EH (cell line): ENCODE measurements at regions not wholly inside any gene's neighbourhood (a gene's known extent, or its start where the extent isn't known, plus 50 kb on each side); places are given as distances from the start of the nearest gene placed in this dataset.
A peak's percentile ranks its signal among the peaks of the same experiment; 100 is the strongest.
"Not testable (repeated sequence)": the region's sequence is repeated elsewhere in the genome, so short reads cannot be mapped to it uniquely, and the experiment has no call there.

Experiments
- DNase-seq: peaks from one replicate; pipeline ENCODE4 v3.0.0-alpha.2; 2015; ENCODE audit warnings: low read depth

DNA sequence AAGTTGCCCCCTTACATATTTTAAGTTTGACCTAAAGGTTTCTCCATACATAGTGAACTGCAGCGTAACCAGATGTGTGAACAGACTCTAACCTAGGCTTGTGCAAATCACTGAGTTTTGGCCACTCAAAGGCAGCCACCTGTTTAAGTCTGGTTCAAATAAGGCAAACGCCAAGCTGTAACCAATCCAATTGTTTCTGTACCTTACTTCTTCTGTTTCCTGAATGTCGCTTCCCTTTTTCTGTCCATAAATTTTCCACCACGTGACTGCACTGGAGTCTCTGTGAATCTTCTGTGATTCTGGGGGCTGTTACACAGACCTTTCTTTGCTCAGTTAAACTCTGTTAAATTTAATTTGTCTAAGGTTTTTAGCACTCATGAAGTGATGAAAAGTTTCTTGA is 618.8 kb downstream of the GLUD2 start:
- no peak for DNase-seq

DNA sequence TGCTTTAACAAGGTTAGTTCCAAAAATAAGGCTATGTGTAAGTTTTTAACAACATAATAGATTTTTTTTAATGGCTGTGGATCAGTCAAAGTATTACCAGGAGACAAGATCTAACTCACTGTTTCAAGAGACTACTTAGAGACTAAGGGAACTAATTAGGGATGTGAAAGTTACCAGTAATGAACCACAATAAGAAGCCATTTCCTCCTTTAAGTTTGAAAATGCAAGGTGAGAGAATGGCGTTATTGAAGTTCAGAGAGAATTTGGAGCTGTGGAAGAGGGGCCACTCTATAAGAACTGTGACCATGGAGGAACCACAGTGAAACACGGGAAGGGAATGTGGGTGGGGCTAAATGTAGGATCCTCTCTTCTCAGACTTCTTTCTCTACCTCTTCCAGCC is 624.2 kb downstream of the GLUD2 start:
- DNase-seq, result no peak

DNA sequence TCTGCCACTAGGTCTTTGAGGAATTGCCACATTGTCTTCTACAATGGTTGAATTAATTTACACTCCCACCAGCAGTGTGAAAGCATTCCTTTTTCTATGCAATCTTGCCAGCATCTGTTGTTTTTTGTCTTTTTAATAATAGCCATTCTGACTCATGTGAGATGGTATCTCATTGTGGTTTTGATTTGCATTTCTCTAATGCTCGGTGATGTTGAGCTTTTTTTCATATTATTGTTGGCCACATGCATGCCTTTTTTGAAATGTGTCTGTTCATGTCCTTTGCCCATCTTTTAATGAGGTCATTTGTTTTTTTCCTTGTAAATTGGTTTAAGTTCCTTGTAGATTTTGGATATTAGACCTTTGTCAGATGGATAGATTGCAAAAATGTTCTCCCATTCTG is 661.8 kb downstream of the GLUD2 start:
- DNase-seq, result peak; percentile 53

DNA sequence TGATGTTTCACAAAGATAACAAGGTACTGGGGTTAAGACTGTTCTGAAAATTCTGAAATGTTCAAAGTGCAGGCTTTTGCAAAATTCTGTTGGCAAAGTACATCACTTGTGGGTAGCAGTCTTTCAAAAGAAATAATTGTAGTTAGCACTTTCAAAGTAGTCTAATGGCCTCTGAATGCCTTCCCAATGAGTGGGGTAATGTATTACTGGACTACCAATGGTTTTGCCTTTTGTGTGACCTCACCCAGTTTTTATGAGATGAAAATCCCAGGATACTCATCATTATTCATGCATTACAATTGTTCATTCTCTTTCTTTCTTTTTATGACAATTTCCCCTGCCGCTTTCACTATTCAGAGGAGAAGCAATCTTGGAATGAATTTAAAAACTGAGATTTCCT is 686.1 kb downstream of the GLUD2 start:
- peak; percentile 33 for DNase-seq

DNA sequence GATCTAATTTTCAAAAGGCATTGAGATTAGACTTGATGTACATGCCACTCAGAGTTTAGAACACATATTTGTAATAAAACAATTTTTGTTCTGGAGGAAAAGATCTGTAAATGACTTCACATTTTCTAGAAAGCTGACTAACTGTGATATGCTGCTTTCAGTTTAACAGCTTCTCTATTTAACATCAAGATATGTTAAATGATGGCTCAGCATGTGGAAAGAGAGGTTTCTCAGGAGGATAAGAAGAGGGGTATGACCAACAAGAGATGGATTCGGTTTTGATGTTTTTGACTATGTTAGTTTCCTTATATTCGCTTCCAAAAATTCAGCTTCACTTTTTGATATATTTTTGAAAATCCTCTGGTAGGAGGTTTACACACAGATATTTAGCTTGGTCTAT is 698.7 kb downstream of the GLUD2 start:
- no peak for DNase-seq

DNA sequence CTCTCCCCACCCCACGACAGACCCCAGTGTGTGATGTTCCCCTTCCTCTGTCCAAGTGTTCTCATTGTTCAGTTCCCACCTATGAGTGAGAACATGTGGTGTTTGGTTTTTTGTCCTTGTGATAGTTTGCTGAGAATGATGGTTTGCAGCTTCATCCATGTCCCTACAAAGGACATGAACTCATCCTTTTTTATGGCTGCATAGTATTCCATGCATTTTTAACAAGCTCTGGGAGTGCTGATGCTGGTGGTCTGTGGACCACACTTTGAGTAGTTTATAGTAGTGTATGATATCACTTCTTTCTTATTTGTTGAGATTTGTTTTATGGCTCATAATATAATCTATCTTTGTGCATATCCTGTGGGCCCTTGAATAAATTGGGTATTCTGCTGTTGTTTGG is 706.2 kb downstream of the GLUD2 start:
- not testable (repeated sequence) for DNase-seq

DNA sequence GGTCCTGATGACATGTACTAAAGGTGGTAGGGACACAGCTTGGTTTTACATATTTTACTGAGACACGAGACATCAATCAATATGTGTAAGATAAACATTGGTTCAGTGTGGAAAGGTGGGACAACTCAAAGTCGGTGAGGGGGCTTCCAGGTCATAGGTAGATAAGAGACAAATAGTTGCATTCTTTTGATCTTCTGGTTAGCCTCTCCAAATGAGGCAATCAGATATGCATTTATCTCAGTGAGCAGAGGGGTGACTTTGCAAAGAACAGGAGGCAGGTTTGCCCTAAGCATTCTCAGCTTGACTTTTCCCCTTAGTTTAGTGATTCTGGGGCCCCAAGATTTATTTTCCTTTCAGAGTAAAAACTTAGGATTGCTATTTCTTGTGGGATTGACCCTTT is 706.9 kb downstream of the GLUD2 start:
- DNase-seq, result no peak

DNA sequence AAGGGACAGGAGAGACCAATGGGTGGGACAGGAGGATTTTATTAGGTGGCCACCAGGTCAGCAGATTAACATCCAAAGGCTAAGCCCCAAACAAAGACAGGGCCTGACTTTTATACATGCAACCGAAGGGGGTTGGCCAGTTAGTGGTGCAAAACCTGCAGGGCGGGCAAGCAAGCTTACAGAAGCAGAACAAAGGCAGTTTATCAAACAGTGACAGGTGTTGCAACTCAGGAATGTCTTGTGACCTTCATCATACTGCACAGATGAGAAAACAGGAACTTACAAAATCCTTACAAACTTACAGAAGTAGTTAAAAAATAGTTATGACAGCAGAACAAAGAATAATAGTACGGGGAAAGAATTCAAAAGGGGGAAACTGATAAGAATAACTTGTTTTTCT is 708.1 kb downstream of the GLUD2 start:
- no peak for DNase-seq

DNA sequence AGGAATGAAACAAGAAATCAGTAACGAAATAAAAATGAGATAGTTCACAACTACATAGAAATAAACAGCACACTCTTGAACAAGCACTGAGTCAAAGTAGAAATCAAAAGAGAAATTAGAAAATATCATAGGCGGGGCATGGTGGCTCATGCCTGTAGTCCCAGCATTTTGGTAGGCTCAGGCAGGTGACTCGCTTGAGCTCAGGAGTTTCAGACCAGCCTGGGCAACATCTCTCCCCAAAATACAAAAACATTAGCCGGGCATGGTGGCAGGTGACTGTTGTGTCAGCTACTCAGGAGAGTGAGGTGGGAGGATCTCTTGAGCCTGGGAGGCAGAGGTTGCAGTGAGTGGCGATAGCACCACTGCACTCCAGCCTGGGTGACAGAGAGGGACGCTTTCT is 714.4 kb downstream of the GLUD2 start:
- no peak for DNase-seq

DNA sequence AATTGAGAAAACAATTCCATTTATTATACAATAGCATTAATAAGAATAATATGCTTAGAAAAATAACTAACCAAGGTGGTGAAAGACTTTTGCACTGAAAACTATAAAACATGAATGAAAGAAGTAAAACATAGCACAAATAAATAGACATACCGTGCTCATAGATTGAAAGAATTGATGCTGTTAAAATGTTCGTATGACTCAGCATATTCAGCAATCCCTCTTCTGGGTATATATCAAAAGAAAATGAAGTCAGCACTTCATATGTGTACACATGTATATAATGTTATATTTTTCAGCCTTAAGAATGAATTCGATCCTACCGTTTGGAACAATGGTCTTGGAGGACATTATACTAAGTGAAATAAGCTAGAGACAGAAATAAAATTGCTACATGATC is 716.3 kb downstream of the GLUD2 start:
- DNase-seq, result no peak

DNA sequence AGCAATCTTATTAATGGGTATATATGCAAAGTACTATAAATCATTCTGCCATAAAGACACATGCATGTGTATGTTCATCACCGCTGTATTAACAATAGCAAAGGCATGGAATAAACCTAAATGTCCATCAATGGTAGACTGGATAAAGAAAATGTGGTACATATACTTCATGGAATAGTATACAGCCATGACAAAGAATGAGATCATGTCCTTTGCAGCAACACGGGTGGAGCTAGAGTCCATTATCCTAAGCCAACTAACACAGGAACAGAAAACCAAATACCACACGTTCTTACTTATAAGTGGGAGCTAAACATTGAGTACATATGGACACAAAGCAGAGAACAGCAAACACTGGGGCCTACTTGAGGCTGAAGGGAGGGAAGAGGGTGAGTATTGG is 720.8 kb downstream of the GLUD2 start:
- DNase-seq, result not testable (repeated sequence)

DNA sequence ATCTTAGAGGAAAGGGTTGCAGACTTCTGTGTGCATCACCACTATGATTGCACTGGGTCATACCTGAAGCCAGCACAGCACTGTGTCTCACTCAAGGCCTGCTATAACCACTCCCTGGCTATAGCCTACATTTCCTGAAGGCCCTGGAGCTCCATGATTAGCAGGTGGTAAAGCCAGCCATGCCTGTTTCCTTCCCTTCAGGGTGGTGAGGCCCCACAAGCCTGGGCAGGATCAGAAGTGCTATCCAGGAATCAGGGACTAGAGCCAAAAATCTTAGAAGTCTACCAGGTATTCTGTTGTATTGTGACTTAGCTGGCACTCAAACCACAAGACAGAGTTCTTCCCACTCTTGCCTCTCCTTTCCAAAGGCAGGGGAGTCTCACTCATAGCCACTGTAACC is 734.6 kb downstream of the GLUD2 start:
- no peak for DNase-seq

DNA sequence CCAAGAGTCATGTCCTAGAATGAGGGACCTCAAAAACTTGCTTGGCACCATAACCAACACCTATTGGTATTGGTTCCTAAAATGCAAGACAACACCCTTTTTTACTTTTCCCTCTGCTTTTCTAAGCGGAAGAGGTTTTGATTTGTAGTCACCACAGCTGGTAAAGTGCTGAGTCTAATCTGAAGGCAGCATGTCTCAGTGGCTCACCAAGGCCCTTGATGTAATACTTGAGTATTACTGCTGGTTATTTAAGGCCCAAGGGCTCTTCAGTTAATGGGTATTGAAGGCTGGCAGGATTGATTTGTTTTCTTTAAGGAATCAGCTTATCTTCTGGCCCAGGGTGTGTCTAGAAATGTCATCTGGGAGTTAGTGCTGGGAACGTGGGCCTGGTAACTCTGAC is 735.1 kb downstream of the GLUD2 start:
- no peak for DNase-seq

DNA sequence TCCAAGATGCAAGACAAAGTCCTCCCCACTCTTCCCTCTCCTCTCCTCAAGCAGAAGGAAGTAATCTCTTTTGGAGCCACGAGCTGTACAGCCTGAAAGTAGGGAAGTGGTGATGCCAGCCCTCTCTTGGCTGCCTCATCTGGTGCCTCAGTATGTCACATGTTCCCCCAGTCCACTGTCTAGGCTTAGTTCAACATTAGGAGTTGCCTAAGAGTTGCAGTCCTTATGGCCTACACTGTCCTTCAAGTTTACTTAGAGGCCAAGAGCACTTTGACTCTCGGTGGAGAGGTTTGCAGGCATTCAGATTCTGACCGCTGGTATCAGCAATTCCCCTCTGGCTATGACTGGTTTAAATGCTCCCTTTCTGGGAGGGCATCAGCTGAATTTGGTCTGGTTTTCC is 735.6 kb downstream of the GLUD2 start:
- peak; percentile 0 for DNase-seq

DNA sequence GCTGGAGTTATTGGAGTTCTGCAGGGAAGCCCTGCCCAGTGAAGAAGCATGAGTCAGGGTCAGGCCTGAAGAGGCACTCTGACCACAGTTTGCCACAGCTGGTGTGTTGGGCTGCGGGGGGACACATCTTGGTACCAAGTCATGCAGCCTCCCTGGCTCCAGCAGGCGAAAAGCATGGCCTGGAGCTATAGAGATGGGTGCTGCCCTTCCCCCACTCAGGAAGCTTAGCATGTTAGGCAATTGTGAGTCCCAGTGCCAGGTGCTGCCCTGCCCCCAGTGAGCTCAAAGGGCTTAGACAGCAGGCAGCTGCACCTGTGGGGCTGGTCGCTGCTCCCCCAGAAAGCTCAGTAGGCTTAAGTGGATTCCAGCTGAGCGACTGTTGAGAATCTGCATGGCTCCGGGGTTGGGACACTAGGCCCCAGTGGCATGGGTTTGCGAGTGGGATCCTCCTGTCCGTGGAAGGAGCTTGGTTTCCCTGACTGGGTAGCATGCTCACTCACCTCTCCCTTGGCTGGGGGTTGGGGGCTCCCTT is 755.5 kb downstream of the GLUD2 start:
- no peak for DNase-seq

DNA sequence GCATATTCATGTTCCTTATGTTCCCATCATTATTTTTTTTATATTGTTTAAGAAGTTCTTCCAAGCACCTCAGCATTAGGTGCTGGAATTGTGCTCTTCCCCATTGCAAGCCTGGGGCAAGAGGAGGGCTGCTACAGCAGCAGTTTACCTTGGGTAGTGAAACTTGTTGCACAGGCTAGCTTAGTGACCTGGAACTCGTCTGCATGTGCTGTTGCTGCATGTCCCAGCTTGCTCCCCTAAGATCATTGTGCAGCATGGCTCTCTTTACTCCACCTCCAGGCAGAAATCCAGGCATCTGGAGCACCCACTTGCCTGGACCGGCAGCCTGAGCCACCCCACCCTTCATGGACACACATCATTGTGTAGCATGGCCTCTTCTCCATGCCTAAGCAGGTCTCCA is 776.0 kb downstream of the GLUD2 start:
- no peak for DNase-seq

DNA sequence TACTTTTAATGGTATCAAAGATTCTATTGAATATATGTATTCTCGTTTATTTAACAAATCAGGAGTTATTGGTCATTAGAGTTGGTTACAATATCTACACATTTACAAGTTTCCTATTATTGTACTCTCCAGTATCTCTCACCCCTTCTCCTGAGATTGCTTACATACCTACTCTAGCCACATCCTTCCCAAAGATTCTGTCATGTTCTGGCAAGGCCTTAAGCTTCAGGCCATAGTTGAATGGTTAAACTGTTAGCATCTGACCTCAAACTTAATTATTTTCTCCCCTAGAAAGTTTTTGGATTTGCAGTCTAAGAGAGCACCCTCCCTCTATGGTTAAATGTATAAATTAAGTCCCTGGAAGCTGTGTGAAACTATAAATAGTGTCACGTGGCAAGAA is 784.2 kb downstream of the GLUD2 start:
- peak; percentile 27 for DNase-seq

DNA sequence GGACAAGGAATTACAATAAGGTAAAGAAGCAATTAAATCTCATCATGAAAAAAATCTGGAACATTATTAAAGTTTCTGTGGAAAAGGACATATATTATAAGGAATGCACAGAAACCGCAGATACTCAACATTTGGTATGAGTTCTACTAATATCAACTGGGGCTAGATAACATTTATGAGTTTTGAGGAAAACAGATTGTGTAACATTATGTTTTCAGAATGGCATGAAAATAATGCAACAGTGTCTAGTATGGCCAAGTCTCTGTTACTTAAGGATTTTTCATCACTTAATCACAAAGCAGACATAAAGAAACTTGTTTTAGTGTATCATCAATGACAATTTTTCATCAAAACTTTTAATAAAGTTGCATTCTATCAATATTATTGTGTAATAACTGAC is 785.0 kb downstream of the GLUD2 start:
- peak; percentile 11 for DNase-seq

DNA sequence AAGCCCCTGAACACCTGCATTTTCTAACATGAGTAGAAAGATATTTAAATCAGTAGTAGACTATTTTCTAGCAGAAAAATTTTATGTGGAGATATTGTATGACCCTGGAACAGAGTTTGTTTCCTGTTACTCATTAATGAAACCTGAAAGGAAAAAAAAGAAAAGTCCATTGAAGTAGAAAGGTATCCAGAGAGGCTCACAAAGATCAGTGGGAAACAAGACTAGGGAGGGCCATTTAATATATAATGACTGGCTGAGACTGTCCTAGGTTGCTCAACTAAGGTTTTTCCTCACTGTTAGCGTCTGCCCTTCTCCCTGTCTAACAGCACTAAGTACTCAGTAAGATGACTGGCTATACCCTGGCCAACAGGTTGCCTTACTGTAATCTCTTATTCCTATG is 788.6 kb downstream of the GLUD2 start:
- no peak for DNase-seq

DNA sequence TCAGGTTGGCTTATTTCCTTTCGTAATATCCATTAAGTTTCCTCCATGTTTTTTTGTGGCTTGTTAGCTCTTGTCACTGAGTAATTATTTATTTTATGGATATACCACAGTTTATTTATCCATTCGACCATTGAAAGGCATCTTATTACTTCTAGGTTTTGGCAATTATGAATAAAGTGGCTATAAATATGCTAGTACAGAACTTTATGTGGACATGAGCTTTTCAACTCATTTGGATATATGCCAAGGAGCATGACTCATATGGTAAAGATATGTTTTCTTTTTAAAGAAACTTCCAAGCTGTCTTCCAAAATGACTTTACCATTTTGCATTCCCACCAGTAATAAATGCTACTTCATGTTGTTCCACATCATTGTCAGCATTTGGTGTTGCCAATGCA is 803.6 kb downstream of the GLUD2 start:
- DNase-seq, result peak; percentile 65

DNA sequence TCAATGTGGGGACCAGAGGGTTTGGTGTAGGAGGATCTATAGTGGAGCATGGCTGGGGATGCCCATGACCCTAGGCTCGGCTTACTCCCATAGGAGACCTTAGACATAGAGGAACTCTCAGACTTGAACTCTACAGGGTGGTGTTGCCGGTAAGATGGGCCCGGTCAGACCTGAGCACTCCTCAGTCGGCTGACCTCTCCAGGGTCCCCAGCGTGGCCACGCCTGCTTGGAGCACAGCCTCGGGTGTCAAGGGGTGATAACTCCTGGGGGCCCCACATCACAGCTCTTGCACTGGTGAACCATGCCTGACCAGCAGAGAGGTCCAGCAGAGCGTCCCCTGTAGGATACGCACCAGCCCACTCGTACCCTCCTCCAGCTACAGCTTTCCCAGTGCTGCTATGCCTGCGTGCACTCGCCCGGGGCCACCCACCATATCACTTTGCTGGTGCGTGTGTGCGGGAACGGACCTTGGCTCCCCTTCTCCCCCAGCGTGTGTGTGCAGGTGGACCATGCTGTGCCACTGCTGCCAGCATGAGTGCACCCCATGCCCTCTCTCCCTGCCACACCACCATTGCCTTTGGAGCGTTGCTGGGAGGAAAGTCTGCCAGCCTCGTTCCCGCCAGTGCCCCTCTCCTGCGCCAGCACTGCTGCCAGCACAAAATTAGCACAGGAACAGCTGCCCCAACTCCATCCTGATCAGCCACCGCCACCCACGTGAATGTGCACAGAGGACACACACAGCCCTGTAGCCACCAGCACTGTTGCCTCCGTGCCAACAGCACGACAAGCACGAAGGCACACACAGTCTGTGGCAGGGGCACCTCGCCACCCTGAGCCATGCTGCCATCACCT is 806.6 kb downstream of the GLUD2 start:
- DNase-seq, result no peak

DNA sequence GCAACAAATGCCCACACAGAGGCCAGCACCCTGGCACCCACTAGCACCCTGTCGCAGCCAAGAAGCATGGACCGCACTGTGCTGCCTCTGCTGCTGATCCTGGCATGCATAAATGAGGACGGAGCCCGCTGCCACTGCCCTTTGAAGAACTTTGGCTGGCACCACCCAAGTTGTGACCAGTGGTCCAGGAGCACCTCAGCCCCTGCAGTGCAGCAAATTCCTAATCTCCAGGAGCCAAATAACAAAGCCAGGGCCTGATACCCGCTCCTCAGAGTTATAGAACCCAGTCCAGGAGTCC is 807.2 kb downstream of the GLUD2 start:
- no peak for DNase-seq

DNA sequence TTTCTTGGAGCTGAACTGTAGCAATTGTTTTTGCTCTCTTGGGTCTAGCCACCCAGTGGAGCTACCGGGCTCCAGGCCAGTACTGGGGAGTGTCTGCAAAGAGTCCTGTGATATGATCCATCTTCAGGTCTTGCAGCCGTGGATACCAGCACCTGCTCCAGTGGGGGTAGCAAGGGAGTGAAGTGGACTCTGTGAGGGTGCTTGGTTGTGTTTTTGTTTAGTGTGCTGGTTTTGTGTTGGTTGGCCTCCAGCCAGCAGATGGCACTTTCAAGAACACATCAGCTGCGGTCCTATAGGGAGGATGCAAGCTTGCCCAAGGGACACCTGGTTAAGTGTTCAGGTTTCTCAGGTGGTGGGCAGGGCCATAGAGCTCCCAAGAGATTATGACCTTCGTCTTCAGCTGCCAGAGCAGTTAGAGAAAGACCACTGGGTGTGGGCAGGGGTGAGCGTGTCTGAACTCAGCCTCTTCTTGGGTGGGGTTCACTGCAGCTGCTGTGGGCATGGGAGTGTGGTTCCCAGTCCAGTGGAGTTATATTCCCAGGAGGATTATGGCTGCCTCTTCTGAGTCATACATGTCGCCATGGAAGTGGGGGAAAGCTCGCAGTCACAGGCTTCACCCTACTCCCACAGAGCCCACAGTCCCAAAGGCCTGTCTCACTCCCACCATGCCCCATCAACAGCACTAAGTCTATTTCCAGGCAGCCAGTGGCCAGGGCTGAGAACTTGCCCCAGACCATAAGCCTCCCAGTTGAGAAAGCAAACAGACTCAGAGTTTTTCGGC is 811.6 kb downstream of the GLUD2 start:
- no peak for DNase-seq

DNA sequence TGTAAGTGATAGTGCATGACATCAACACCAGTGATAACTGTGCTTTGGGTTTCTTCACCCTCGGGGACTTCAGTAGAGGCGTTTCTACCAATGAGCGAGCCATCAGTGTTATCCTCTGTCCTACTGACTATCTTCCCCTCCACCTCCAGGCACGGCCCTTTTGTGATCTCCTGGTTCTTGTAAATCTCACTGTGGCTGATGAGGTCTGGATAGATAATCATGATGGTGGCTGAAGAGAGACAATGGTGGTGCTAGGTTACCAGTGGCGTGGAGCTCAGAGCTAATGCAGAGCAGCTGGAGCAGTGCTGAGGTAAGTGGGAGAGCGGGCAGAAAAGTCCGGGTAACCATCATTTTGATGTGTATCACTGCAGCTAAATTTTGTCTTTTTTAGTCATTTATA is 816.6 kb downstream of the GLUD2 start:
- no peak for DNase-seq
